Spinal cord (tissue), 9 donors: ENCODE measurements at regions not wholly inside any gene's neighbourhood (a gene's known extent, or its start where the extent isn't known, plus 50 kb on each side); places are given as distances from the start of the nearest gene placed in this dataset.

Experiments
- DNase-seq, 6 donors: peaks; one replicate each; pipeline versions ENCODE4 v3.0.0 to v3.0.0-alpha.2; 2013 to 2015; ENCODE audit warnings: low spot score in 6 of 6, low read depth in 4 of 6
- H3K27ac ChIP-seq: one replicate; pipeline ENCODE4 v1.5.1; 2013; ENCODE audit warnings: low read depth, low read length, control low read depth
- H3K27me3 ChIP-seq: one replicate; pipeline ENCODE4 v1.6.1; 2013; ENCODE audit warnings: low read length; ENCODE audit not compliant: control insufficient read depth, insufficient read depth
- H3K36me3 ChIP-seq: one replicate; pipeline ENCODE4 v1.6.1; 2013; ENCODE audit warnings: low read length; ENCODE audit not compliant: control insufficient read depth, insufficient read depth
- H3K4me1 ChIP-seq: one replicate; pipeline ENCODE4 v1.6.1; 2013; ENCODE audit warnings: low read length; ENCODE audit not compliant: control insufficient read depth, insufficient read depth
- H3K4me3 ChIP-seq: one replicate; pipeline ENCODE4 v1.5.1; 2013; ENCODE audit warnings: low read depth, low read length, control low read depth
- H3K9me3 ChIP-seq: one replicate; pipeline ENCODE4 v1.6.1; 2013; ENCODE audit warnings: low read length; ENCODE audit not compliant: control insufficient read depth, insufficient read depth
- WGBS: methylation state at CpG from one replicate; pipeline ENCODE4 v1.1.5; 2013; ENCODE audit warnings: missing lambda C conversion rate; ENCODE audit not compliant: insufficient coverage; 5-methylcytosine and 5-hydroxymethylcytosine counted together
- donor health status: healthy.

DNA sequence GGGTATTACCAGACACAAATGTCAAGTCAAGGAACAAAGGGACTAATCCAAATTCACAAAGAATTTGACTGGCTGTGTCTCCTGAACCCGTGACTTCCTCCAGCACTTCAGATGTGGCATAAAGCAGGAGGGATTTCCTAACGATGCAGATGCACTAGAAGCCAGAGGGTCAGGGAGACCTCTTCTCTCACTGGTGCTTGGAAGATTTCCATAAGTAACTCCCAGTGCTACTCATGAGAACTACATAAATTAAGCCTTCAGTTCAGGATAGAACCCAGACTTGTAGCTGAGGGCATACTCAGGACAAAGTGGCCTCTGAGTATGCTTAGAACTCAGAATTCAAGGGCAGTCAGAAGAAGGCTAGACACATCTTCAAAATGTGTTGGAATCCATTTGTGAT lies 83.6 kb upstream of the NRIP1 start:
- no peak overlapping the region for H3K27ac ChIP-seq
- no peak for DNase-seq
- no peaks in the 10 kb centered on the region for H3K4me1 ChIP-seq
- H3K36me3 ChIP-seq: no peaks in the 10 kb centered on the region
- no peaks in the 10 kb centered on the region for H3K9me3 ChIP-seq
- H3K27me3 ChIP-seq: no peaks in the 10 kb centered on the region
- H3K4me3 ChIP-seq: no peak overlapping the region
- WGBS: 71% methylated on average over 2 of the region's 2 CpGs

- H3K4me1 ChIP-seq: no peaks in the 10 kb centered on the region
- H3K27me3 ChIP-seq: no peaks in the 10 kb centered on the region
- H3K4me3 ChIP-seq: no peak overlapping the region
- no peak overlapping the region for H3K27ac ChIP-seq
- WGBS: no CpG with 5 or more reads among the region's 3 CpGs
- no peaks in the 10 kb centered on the region for H3K9me3 ChIP-seq
- H3K36me3 ChIP-seq: no peaks in the 10 kb centered on the region
- DNase-seq: no peak
These were observed 84.9 kb upstream of the NRIP1 start for GRCh38 chr21:15149600-15150224.

- no peak for DNase-seq
- H3K9me3 ChIP-seq: no peaks in the 10 kb centered on the region
- WGBS: 67% methylated on average over 2 of the region's 4 CpGs
- H3K4me1 ChIP-seq: no peaks in the 10 kb centered on the region
- H3K36me3 ChIP-seq: no peaks in the 10 kb centered on the region
- no peak overlapping the region for H3K27ac ChIP-seq
- H3K4me3 ChIP-seq: no peak overlapping the region
- no peaks in the 10 kb centered on the region for H3K27me3 ChIP-seq
These were observed 86.7 kb upstream of the NRIP1 start for GRCh38 chr21:15151385-15152103.

DNA sequence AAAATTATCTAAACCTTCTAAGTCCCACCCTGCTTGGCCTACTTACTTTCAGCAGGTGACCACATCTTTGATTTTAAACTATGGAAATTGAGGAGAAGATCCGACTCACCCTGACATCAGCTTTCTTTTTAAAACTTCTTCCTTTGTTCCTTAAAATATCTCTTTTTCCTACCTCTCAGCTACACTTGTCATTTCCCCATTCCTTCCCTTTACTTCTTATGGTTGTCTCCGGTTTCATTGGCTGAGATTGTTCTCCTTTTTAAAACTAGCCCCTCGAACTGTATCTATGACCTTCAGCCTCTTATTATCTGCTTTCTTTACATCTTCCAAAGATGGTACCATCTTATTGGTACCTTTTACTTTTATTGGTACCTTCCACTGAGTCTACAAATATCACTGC lies 87.8 kb upstream of the NRIP1 start:
- 84% methylated on average over 3 of the region's 3 CpGs for WGBS
- Histone ChIP-seq H3K4me3 (no peak overlapping the region), H3K36me3 (no peaks in the 10 kb centered on the region), H3K27ac (no peak overlapping the region), H3K27me3 (no peaks in the 10 kb centered on the region), H3K9me3 (no peaks in the 10 kb centered on the region), H3K4me1 (no peaks in the 10 kb centered on the region)
- no peak for DNase-seq

GRCh38 chr21:15159382-15160020 lies 94.7 kb upstream of the NRIP1 start:
- H3K9me3 ChIP-seq: no peaks in the 10 kb centered on the region
- no peaks in the 10 kb centered on the region for H3K4me1 ChIP-seq
- H3K36me3 ChIP-seq: no peaks in the 10 kb centered on the region
- no peaks in the 10 kb centered on the region for H3K27me3 ChIP-seq
- WGBS: 80% methylated on average over 1 of the region's 2 CpGs
- no peak for DNase-seq
- no peak overlapping the region for H3K4me3 ChIP-seq
- H3K27ac ChIP-seq: no peak overlapping the region

GRCh38 chr21:15160136-15160535 lies 95.3 kb upstream of the NRIP1 start:
- no peaks in the 10 kb centered on the region for H3K4me1 ChIP-seq
- no peaks in the 10 kb centered on the region for H3K9me3 ChIP-seq
- no peak overlapping the region for H3K4me3 ChIP-seq
- H3K36me3 ChIP-seq: no peaks in the 10 kb centered on the region
- no peak overlapping the region for H3K27ac ChIP-seq
- H3K27me3 ChIP-seq: no peaks in the 10 kb centered on the region
- DNase-seq: no peak
- no CpG with 5 or more reads among the region's 1 CpG for WGBS

DNA sequence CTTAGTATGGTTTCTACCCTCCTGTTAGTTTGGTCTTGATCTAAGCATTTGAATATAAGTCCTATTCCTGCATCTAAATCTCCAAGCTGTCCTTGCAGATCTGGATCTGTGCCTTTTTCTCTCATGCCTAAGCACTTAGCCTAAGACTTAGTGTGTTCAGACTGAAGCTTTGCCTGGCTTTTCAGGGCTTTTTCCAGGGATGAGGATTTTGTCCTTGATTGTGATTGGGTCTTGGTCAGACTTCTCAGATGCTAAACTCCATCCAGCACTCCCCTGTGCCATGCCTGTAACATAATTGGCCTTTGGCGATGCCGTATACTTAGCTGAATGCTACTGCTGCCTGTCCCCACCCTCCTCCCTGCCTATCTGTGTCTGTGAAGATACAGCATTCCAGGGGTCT lies 98.1 kb upstream of the NRIP1 start:
- Histone ChIP-seq H3K36me3 (no peaks in the 10 kb centered on the region), H3K4me3 (no peak overlapping the region), H3K4me1 (no peaks in the 10 kb centered on the region), H3K27ac (no peak overlapping the region), H3K27me3 (no peaks in the 10 kb centered on the region), H3K9me3 (no peaks in the 10 kb centered on the region)
- DNase-seq: no peak
- WGBS: 92% methylated on average over 2 of the region's 2 CpGs

GRCh38 chr21:15164273-15164672 lies 99.5 kb upstream of the NRIP1 start:
- Histone ChIP-seq H3K27ac (no peak overlapping the region), H3K27me3 (no peaks in the 10 kb centered on the region), H3K9me3 (no peaks in the 10 kb centered on the region), H3K36me3 (no peaks in the 10 kb centered on the region), H3K4me3 (no peak overlapping the region), H3K4me1 (no peaks in the 10 kb centered on the region)
- DNase-seq: no peak
- 100% methylated on average over 5 of the region's 9 CpGs for WGBS

- no peaks in the 10 kb centered on the region for H3K27me3 ChIP-seq
- H3K9me3 ChIP-seq: no peaks in the 10 kb centered on the region
- no peaks in the 10 kb centered on the region for H3K4me1 ChIP-seq
- H3K4me3 ChIP-seq: no peak overlapping the region
- 100% methylated on average over 1 of the region's 2 CpGs for WGBS
- H3K36me3 ChIP-seq: no peaks in the 10 kb centered on the region
- no peak for DNase-seq
- no peak overlapping the region for H3K27ac ChIP-seq
These were observed 100.0 kb upstream of the NRIP1 start for GRCh38 chr21:15164678-15165303.
